ENCODE measurements at regions not wholly inside any gene's neighbourhood (a gene's known extent, or its start where the extent isn't known, plus 50 kb on each side); places are given as distances from the start of the nearest gene placed in this dataset.

DNA sequence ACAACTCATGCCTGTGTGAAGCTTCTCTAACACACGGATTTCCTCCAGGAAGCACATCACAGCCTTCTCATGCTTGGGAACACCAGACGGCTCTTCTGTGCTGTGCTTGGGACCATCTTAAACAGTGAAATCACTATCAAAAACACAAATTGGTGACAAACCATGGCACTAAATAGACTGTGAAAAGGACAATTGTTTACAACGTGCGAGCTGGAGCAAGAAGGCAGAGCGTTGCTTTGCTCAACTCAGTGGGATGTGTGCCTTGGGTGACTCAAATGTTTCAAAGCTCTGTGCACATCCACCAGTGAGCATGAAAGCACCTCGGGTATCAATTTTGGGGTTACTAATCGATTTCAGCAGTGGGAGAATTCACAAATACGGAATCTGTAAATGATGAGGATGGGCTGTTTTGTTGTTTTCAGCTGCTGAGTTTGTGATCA, 182.4 kb upstream of the ARL4C start:
- TF ChIP-seq, protein P1, sequence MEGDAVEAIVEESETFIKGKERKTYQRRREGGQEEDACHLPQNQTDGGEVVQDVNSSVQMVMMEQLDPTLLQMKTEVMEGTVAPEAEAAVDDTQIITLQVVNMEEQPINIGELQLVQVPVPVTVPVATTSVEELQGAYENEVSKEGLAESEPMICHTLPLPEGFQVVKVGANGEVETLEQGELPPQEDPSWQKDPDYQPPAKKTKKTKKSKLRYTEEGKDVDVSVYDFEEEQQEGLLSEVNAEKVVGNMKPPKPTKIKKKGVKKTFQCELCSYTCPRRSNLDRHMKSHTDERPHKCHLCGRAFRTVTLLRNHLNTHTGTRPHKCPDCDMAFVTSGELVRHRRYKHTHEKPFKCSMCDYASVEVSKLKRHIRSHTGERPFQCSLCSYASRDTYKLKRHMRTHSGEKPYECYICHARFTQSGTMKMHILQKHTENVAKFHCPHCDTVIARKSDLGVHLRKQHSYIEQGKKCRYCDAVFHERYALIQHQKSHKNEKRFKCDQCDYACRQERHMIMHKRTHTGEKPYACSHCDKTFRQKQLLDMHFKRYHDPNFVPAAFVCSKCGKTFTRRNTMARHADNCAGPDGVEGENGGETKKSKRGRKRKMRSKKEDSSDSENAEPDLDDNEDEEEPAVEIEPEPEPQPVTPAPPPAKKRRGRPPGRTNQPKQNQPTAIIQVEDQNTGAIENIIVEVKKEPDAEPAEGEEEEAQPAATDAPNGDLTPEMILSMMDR (IDR thresholded peaks at IDR 0.05; ENCODE audit: low read length) = no peak
- no peak for TF ChIP-seq EZH2 (IDR thresholded peaks at IDR 0.05; ENCODE audit: borderline replicate concordance, low read length)

All from OCI-LY1 (cell line).